A204.1 (cell line): ENCODE measurements at regions not wholly inside any gene's neighbourhood (a gene's known extent, or its start where the extent isn't known, plus 50 kb on each side); places are given as distances from the start of the nearest gene placed in this dataset.
"Not testable (repeated sequence)": the region's sequence is repeated elsewhere in the genome, so short reads cannot be mapped to it uniquely, and the experiment has no call there.

Experiments
- FAIRE-seq: peaks from 2 replicates; lab custom pipeline; 2012; peaks lifted over from hg19 to GRCh38; lab: Jason Lieb, UNC

GRCh38 chr5:104184264-104184663 lies 621.7 kb upstream of the NUDT12 start:
- no peak for FAIRE-seq

GRCh38 chr5:104178829-104179456 lies 616.4 kb upstream of the NUDT12 start:
- FAIRE-seq = peak; percentile 25

DNA sequence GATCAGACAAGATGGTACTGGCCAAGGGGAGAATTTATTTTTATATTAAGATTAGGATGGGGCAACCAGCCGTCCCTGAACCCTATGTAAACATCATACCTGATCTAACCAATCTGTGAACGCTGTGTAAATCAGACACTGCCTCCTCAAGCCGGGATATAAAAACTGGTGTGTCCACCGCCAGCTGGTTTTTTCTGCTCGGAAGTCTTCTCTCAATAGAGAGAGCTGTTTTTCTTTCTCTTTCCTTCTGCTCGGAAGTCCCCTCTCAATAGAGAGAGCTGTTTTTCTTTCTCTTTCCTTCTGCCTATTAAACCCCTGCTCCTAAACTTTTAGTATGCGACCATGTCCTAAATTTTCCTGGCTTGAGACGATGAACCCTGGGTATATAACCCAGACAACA lies 615.5 kb upstream of the NUDT12 start:
- no peak for FAIRE-seq

- FAIRE-seq = no peak
These were observed 615.1 kb upstream of the NUDT12 start for GRCh38 chr5:104177651-104178050.

DNA sequence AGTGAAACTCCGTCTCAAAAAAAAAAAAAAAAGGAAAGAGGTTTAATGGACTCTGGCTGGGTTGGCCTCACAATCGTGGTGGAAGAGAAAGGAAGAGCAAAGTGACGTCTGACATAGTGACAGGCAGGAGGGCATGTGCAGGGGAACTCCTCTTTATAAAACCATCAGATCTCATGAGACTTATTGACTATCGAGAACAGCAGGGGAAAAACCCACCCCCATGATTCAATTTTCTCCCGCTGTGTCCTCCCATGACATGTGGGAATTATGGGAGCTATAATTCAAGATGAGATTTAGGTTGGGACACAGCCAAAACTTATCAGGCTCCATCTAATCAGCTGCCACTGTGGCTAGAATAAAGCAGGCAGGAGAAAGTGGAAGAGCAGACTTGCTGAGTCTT lies 610.4 kb upstream of the NUDT12 start:
- FAIRE-seq = no peak

DNA sequence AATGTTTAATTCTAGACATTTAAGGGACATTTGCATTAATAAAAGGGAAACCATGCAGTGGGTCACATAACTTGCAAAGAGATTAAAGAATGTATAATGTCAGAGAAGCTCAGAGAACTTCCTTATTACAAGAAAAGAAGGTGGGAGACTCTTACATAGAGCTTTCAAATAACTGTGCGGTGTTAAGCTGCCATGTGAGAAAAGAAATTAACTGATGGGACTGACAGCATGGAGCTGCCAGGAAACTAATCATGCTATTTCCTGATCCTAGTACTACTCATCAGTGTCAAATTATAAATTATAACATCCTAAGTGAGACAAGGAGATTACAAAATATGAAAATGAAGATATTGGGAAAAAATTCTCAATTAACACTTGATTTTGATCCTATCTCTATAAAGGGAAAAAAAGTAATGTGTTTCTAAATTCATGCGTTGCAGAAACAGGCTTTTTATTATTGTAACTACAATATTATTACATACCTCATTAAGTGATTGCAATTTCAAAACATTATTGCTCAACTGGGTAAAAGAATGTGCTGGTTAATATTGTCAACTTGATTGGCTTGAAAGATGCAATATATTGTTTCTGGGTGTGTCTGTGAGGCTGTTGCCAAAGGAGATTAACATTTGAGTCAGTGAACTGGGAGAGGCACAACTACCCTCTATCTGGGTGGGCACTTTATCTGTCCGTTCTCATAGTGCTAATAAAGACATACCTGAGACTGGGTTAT lies 609.5 kb upstream of the NUDT12 start:
- no peak for FAIRE-seq

DNA sequence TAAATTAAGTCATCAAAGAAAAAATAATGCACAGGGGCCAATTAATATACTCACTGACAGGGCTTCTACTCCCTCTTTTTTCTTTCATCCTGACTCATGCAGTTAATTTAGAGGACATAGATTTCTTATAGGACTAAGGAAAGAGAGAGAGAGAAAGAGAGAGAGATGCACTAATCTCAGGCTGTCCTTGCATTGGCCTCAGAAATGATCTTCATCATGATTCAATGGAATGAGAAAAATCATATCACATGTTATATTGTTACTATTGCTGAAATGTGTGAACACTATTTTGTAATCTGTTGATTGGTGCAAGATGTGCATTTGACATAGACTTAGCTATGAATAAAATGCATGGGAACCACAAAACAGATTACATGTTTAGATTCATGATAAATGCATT lies 608.3 kb upstream of the NUDT12 start:
- no peak for FAIRE-seq

DNA sequence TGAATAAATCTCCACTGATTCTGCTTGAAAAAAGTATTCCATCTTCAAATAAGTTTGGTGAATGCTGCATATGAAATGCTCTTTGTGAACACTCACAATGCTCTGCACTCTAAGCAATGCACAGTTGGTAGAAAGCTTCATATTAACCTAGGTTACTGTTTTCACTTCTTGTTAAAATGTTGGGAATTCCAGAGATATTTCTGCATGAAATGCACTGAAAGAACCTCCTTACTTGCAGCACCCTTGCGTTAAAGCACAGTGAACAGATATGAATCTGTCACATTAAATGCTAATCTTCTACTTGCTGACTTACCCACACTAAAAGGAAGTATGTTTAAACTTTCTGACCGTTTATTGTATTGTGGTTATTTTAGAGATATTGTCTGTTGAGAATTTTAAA lies 584.1 kb upstream of the NUDT12 start:
- no peak for FAIRE-seq

DNA sequence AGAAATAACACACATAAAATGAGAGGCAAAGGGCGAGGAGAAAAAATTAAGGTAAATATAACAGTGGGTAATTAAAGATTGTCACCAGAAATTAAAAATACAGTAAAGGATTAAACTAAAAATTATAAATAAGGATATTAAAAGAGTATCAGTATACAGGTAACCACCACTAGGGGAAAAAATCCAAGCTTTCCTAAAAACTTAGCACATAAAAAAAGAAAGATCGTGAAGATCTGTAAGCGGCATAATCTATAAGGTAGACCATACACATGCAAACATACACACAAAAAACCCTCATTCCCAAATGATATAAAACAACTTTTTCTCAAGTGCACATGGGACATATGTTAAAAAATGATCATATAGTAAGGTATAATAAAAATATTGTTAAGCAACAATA lies 577.3 kb upstream of the NUDT12 start:
- FAIRE-seq = no peak

DNA sequence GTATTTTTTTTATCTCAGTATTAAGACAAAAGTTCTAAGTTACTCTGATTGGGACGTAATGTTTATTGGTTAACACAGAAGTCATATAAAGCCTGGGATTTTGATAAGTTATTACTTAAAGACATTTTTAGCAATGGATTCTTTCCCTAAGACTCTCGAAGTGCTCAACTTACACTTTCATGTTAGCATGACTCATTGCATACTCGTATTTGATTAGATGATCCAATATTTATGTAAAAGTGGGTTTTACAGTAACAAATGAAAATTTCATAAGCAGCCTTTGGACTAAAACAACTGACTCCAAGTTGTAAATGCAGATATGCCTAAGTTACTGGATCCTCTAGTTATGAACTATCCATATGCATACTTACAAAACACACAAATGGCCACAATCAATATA lies 567.7 kb upstream of the NUDT12 start:
- no peak for FAIRE-seq

- no peak for FAIRE-seq
These were observed 565.8 kb upstream of the NUDT12 start for GRCh38 chr5:104128348-104128747.

- FAIRE-seq = no peak
These were observed 564.4 kb upstream of the NUDT12 start for GRCh38 chr5:104126980-104127379.

- no peak for FAIRE-seq
These were observed 556.9 kb upstream of the NUDT12 start for GRCh38 chr5:104119529-104119928.

GRCh38 chr5:104111632-104112031 lies 549.0 kb upstream of the NUDT12 start:
- no peak for FAIRE-seq

- no peak for FAIRE-seq
These were observed 533.9 kb upstream of the NUDT12 start for GRCh38 chr5:104096451-104096850.

GRCh38 chr5:104095527-104095926 lies 532.9 kb upstream of the NUDT12 start:
- FAIRE-seq = no peak

- FAIRE-seq = no peak
These were observed 526.5 kb upstream of the NUDT12 start for GRCh38 chr5:104088876-104089778.

- FAIRE-seq = no peak
These were observed 522.3 kb upstream of the NUDT12 start for GRCh38 chr5:104084896-104085295.

- FAIRE-seq = no peak
These were observed 520.2 kb upstream of the NUDT12 start for GRCh38 chr5:104082754-104083153.

DNA sequence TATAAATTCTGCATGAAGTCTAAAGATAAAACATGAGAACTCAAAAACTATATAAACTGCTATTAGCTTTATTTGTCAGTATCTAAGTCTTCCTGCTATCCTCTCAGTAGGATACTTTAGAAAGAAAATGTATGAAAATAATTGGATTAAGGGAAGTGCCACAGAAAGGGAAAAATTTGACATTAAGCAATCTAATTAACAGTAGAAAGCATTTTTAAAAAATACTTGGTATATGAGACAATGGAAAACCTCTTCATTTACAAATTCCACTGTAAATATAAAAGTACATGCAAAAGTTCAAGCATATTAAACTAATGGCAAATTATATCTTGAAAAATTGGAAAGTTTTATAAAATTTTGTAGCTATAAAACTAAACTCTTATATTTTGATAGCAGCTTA lies 518.6 kb upstream of the NUDT12 start:
- no peak for FAIRE-seq

DNA sequence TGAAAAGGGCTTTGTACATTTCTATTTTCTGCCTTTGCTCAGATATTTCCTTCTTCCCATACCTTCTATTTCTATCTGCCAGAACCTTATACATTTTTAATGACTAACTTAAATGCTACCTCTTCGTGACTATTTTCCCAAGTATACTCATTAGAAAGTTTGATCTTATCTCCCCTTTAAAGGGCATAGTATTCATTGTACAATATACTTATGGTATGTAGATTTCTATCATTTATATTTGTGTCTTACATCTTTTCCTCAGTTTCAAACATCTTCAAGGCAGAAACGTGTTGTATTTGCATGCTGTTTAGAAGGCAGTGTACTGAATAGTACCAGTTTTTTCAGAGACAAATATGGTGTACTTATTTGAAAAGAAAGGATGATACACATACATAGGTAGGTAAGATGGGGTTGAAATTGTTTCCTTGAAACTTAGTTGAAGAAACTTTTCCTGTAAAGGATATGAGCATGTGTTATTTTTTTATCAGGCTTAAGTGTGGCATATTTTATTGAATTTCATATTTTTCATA lies 518.1 kb upstream of the NUDT12 start:
- FAIRE-seq = no peak

DNA sequence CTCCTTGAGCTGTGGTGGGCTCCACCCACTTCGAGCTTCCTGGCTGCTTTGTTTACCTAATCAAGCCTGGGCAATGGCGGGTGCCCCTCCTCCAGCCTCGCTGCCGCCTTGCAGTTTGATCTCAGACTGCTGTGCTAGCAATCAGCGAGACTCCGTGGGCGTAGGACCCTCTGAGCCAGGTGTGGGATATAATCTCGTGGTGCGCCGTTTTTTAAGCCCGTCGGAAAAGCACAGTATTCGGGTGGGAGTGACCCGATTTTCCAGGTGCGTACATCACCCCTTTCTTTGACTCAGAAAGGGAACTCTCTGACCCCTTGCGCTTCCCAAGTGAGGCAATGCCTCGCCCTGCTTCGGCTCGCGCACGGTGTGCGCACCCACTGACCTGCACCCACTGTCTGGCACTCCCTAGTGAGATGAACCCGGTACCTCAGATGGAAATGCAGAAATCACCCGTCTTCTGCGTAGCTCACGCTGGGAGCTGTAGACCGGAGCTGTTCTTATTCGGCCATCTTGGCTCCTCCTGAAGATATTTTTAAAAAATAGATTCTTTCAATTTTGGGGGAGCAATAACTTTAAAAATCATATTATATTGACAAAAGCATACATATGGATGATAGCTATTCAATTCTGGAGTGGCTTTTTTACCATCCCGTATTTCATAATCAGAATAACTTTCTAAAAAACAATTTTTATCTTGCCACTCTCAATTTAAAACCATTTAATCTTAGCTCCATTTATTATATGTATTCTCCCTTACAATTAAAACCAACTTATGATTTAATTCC lies 517.5 kb upstream of the NUDT12 start:
- FAIRE-seq = not testable (repeated sequence)
